Endothelial cell of umbilical vein (primary cell): ENCODE measurements at regions not wholly inside any gene's neighbourhood (a gene's known extent, or its start where the extent isn't known, plus 50 kb on each side); places are given as distances from the start of the nearest gene placed in this dataset.

Source experiments
- BruUV-seq: library from RNA; stranded (reverse); fragments of 400-500 nt; replicated peaks from 2 replicates; lab custom pipeline; 2021; lab: Mats Ljungman, UMichigan
- CTCF ChIA-PET: fragments of 300-600, 350-600 bp; sonication (Branson Sonifier 250); formaldehyde crosslinking; loops from one replicate; lab custom pipeline; 2021; ENCODE audit warnings: antibody characterized with exemption, inconsistent platforms; lab: Charles Lee
- POLR2A ChIA-PET: fragments of 300-600, 350-600 bp; sonication (Branson Sonifier 250); formaldehyde crosslinking; loops from one replicate; lab custom pipeline; 2021; ENCODE audit warnings: antibody characterized with exemption, inconsistent platforms; lab: Charles Lee
- DNase-seq: peaks from one replicate; pipeline ENCODE4 v3.0.0-alpha.2; 2011; ENCODE audit warnings: low read depth, low spot score
- FAIRE-seq: peaks from 2 replicates; lab custom pipeline; 2011; peaks lifted over from hg19 to GRCh38; lab: Jason Lieb, UNC
- H2AFZ ChIP-seq: 2 replicates; pipeline ENCODE4 v1.6.0; 2012; ENCODE audit warnings: low read depth, low read length, control low read depth, inconsistent platforms
- H3K27ac ChIP-seq: 2 replicates; pipeline ENCODE4 v1.5.1; 2011; ENCODE audit warnings: low read depth, mild to moderate bottlenecking, control low read depth, low read length, moderate library complexity; ENCODE audit not compliant: insufficient read depth
- H3K27me3 ChIP-seq, 2 experiments: 2 replicates each; pipeline versions ENCODE4 v1.6.0 to v1.6.1; 2011; ENCODE audit warnings: low read length in 2 of 2, mixed read lengths in 1 of 2; ENCODE audit not compliant: control insufficient read depth in 2 of 2, insufficient read depth in 2 of 2
- H3K36me3 ChIP-seq, 2 experiments: 2 replicates in 1 of 2; 3 replicates in 1 of 2; pipeline ENCODE4 v1.5.1; 2011; ENCODE audit warnings: low read length in 2 of 2, mild to moderate bottlenecking in 1 of 2, moderate library complexity in 1 of 2; ENCODE audit not compliant: control insufficient read depth in 2 of 2, insufficient read depth in 2 of 2; ENCODE audit errors: extremely low read depth in 1 of 2
- H3K4me1 ChIP-seq: 3 replicates; pipeline ENCODE4 v1.5.1; 2011; ENCODE audit warnings: mild to moderate bottlenecking, low read length; ENCODE audit not compliant: control insufficient read depth, insufficient read depth; ENCODE audit errors: extremely low read depth
- H3K4me2 ChIP-seq: 2 replicates; pipeline ENCODE4 v1.6.1; 2011; ENCODE audit warnings: low read length, control low read depth, mixed read lengths; ENCODE audit not compliant: insufficient read depth
- H3K4me3 ChIP-seq, 3 experiments: fragments of 200-600 bp in 1 of 3; sonication (generic), shearing (Covaris generic) in 1 of 3; replicated peaks in 1 of 3; 2 replicates each; pipeline ENCODE4 v1.5.1; 2011 to 2016; ENCODE audit warnings: control low read depth in 3 of 3, low read length in 3 of 3, mild to moderate bottlenecking in 2 of 3, inconsistent platforms in 1 of 3, low read depth in 1 of 3, moderate library complexity in 1 of 3; ENCODE audit not compliant: insufficient read depth in 1 of 3
- H3K79me2 ChIP-seq: 2 replicates; pipeline ENCODE4 v1.6.0; 2012; ENCODE audit warnings: low read length, inconsistent platforms; ENCODE audit not compliant: control insufficient read depth, insufficient read depth
- H3K9ac ChIP-seq: replicated peaks from 2 replicates; pipeline ENCODE3; 2011; ENCODE audit warnings: low read length, control low read depth; ENCODE audit not compliant: insufficient read depth; ENCODE audit errors: extremely low read depth
- H3K9me1 ChIP-seq: replicated peaks from 3 replicates; pipeline ENCODE4 v1.6.0; 2011; ENCODE audit warnings: mild to moderate bottlenecking, low read length; ENCODE audit not compliant: control insufficient read depth, insufficient read depth; ENCODE audit errors: extremely low read depth
- H3K9me3 ChIP-seq: replicated peaks from 2 replicates; pipeline ENCODE4 v1.5.1; 2012; ENCODE audit warnings: low read length, inconsistent platforms; ENCODE audit not compliant: control insufficient read depth, insufficient read depth
- H4K20me1 ChIP-seq: replicated peaks from 2 replicates; pipeline ENCODE3; 2011; ENCODE audit warnings: mild to moderate bottlenecking, low read length; ENCODE audit not compliant: control insufficient read depth, insufficient read depth; ENCODE audit errors: extremely low read depth
- EZH2 ChIP-seq: IDR thresholded peaks from 2 replicates; pipeline ENCODE4 v1.6.1; 2012; ENCODE audit warnings: borderline replicate concordance, low read depth, mild to moderate bottlenecking, moderate library complexity, low read length, inconsistent platforms; ENCODE audit not compliant: severe bottlenecking
- FOS ChIP-seq: IDR thresholded peaks from 2 replicates; pipeline ENCODE4 v1.6.1; 2011; ENCODE audit warnings: mild to moderate bottlenecking, low read length, moderate library complexity, borderline replicate concordance; ENCODE audit not compliant: insufficient read depth
- GATA2 ChIP-seq: IDR thresholded peaks from 2 replicates; pipeline ENCODE4 v1.7.0; 2011; ENCODE audit warnings: low read depth, mild to moderate bottlenecking, moderate library complexity, mixed read lengths, low read length; ENCODE audit not compliant: insufficient read length, insufficient read depth
- JUN ChIP-seq: IDR thresholded peaks from 2 replicates; pipeline ENCODE4 v1.6.1; 2011; ENCODE audit warnings: borderline replicate concordance, low read depth; ENCODE audit not compliant: insufficient read length, insufficient read depth
- MYC ChIP-seq: IDR thresholded peaks from one replicate; pipeline ENCODE4 v1.6.1; 2011; ENCODE audit warnings: mild to moderate bottlenecking, low read depth, low read length
- POLR2A ChIP-seq: IDR thresholded peaks from 2 replicates; pipeline ENCODE4 v1.6.1; 2012; ENCODE audit warnings: low read depth, mild to moderate bottlenecking, control low read depth, low read length
- POLR2AphosphoS5 ChIP-seq: IDR thresholded peaks from 2 replicates; pipeline ENCODE4 v1.6.1; 2012; ENCODE audit warnings: low read depth, mild to moderate bottlenecking, control low read depth, low read length, moderate library complexity; ENCODE audit not compliant: insufficient read depth
- dilution Hi-C: fragments of 300-500 bp; cut with MboI; formaldehyde crosslinking; loops from one replicate; pipeline ENCODE4 v1.15.0; 2019; ENCODE audit warnings: low sequenced_read_pairs; ENCODE audit not compliant: extremely low pct_ligation_motif_present
- intact Hi-C: fragments of 100-400 bp; cut with micrococcal nuclease; formaldehyde crosslinking; loops from one replicate; pipeline ENCODE4 v1.10.0; 2022
- TF ChIP-seq, protein P1 (sequence below), 2 donors: IDR thresholded peaks; 1 replicate in 1 of 2; 2 replicates in 1 of 2; pipeline ENCODE4 v1.5.1; 2011; ENCODE audit warnings: low read length in 2 of 2, mild to moderate bottlenecking in 2 of 2, moderate library complexity in 2 of 2, control low read depth in 1 of 2, inconsistent platforms in 1 of 2, low read depth in 1 of 2; ENCODE audit not compliant: insufficient read depth in 1 of 2; ENCODE audit errors: extremely low read depth in 1 of 2
- TF ChIP-seq, protein P2 (sequence below): IDR thresholded peaks from 2 replicates; pipeline ENCODE4 v1.6.1; 2011; ENCODE audit not compliant: insufficient read depth, insufficient read length

DNA sequence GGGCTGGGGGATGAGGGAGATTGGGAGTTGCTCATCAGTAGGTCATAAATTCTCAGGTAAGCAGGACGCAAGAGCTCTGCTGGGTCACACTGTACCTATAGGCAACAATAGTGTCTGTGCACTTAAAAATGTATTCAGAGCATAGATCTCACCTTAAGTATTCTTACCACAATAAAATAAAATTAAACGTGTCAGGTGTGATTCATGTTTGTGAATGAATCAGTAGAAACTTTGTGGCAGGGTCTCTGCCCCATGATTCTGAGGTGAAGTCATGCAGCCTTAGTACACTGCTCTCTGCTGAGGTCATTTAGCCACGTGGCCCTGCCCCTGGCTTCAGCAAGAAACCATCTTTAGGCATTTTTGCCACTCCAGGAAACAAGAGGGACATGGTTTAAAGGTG lies 253.8 kb downstream of the FBXO15 start:
- no peak for FAIRE-seq
- Histone ChIP-seq H3K4me3 (no peak overlapping the region), H3K9me3 (peaks cover 6% of the 10 kb centered on the region), H3K4me2 (no peak overlapping the region), H3K9me1 (no peaks in the 10 kb centered on the region), H3K27ac (no peak overlapping the region), H2AFZ (no peak overlapping the region), H4K20me1 (no peaks in the 10 kb centered on the region), H3K79me2 (no peaks in the 10 kb centered on the region), H3K9ac (no peak overlapping the region), H3K36me3 (no peaks in the 10 kb centered on the region), H3K4me1 (no peaks in the 10 kb centered on the region), H3K27me3 (no peaks in the 10 kb centered on the region)
- dilution Hi-C loops = no loop called here
- BruUV-seq = no TSS peak
- intact Hi-C loops = no loop called here
- no peak for DNase-seq
- no peak for TF ChIP-seq POLR2A
- TF ChIP-seq, protein P1, sequence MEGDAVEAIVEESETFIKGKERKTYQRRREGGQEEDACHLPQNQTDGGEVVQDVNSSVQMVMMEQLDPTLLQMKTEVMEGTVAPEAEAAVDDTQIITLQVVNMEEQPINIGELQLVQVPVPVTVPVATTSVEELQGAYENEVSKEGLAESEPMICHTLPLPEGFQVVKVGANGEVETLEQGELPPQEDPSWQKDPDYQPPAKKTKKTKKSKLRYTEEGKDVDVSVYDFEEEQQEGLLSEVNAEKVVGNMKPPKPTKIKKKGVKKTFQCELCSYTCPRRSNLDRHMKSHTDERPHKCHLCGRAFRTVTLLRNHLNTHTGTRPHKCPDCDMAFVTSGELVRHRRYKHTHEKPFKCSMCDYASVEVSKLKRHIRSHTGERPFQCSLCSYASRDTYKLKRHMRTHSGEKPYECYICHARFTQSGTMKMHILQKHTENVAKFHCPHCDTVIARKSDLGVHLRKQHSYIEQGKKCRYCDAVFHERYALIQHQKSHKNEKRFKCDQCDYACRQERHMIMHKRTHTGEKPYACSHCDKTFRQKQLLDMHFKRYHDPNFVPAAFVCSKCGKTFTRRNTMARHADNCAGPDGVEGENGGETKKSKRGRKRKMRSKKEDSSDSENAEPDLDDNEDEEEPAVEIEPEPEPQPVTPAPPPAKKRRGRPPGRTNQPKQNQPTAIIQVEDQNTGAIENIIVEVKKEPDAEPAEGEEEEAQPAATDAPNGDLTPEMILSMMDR (IDR thresholded peaks at IDR 0.05; ENCODE audit: extremely low read depth in 1 of 2, insufficient read depth in 1 of 2, low read depth in 1 of 2, low read length in 2 of 2) = no peak
- no peak for TF ChIP-seq MYC
- TF ChIP-seq EZH2 = no peak
- TF ChIP-seq, protein P2, sequence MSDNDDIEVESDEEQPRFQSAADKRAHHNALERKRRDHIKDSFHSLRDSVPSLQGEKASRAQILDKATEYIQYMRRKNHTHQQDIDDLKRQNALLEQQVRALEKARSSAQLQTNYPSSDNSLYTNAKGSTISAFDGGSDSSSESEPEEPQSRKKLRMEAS = no peak
- no peak for TF ChIP-seq JUN
- no peak for TF ChIP-seq POLR2AphosphoS5
- no peak for TF ChIP-seq GATA2
- no peak for TF ChIP-seq FOS
- POLR2A ChIA-PET = no interaction called here
- CTCF ChIA-PET = no interaction called here
